Motor neuron (in vitro differentiated cells): ENCODE measurements at regions not wholly inside any gene's neighbourhood (a gene's known extent, or its start where the extent isn't known, plus 50 kb on each side); places are given as distances from the start of the nearest gene placed in this dataset.
A peak's percentile ranks its signal among the peaks of the same experiment; 100 is the strongest.
"Not testable (repeated sequence)": the region's sequence is repeated elsewhere in the genome, so short reads cannot be mapped to it uniquely, and the experiment has no call there.

Experiments used
- ATAC-seq, 8 experiments: fragments of 200-7000 bp; cut with Tn5 transposase; replicated peaks in 6 of 8; 2 replicates each; pipeline ENCODE4 v1.8.0; 2021; ENCODE audit warnings: mild to moderate bottlenecking in 8 of 8, moderate library complexity in 8 of 8
- H3K27ac ChIP-seq, 2 donors: fragments of 250-450 bp; sonication (Bioruptor Pico); 2 replicates each; pipeline ENCODE4 v1.9.0; 2021; ENCODE audit warnings: antibody characterized with exemption in 2 of 2, mild to moderate bottlenecking in 2 of 2, moderate library complexity in 1 of 2
- H3K4me1 ChIP-seq, 2 donors: fragments of 250-450 bp; sonication (Bioruptor Pico); replicated peaks in 1 of 2; 2 replicates each; pipeline ENCODE4 v1.6.1; 2021; ENCODE audit warnings: antibody characterized with exemption in 2 of 2, mild to moderate bottlenecking in 2 of 2, moderate library complexity in 1 of 2
- H3K4me3 ChIP-seq, 5 donors: fragments of 250-450 bp; sonication (Bioruptor Pico); 2 replicates each; pipeline ENCODE4 v1.9.0; 2021; ENCODE audit warnings: antibody characterized with exemption in 5 of 5, mild to moderate bottlenecking in 5 of 5, moderate library complexity in 4 of 5
- WGBS, 10 experiments: fragments of 450-650 bp; shearing (Covaris generic); methylation state at CpG; one replicate each; pipeline ENCODE4 v1.0.0; 2022; 5-methylcytosine and 5-hydroxymethylcytosine counted together
- in situ Hi-C, 9 experiments: fragments of 400-800 bp; cut with MboI; loops; one replicate each; pipeline ENCODE4 v1.15.0; 2021; ENCODE audit warnings: low sequenced_read_pairs in 9 of 9, low pct_unique_long_range_greater_than_20kb in 2 of 9; ENCODE audit not compliant: unreplicated experiment in 9 of 9

DNA sequence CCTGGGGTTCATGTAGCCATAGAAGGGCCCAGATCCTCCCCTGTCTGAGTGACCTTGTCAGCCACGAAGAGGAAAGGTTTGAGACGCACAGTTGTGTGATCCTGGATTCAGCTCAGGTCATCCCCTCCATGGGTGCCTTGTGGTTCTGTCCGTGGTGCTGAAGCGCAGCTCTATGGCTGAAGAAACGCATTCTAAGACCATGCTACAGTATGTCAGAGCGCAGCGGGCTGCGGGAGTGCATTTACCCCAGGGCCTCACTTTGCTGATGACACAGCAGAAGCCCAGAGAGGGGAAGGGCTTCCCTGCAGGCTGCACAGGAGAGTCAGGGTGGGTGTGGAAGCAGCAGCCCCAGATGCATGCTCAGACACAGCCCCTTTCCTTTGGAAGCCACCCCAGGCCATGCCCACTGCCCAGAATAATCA, 68.8 kb upstream of the IQSEC1 start:
- in situ Hi-C loops = no loop called here
- peaks cover 4 to 22% of the 10 kb centered on the region in 2 donors for H3K4me1 ChIP-seq
- no peak overlapping the region for H3K4me3 ChIP-seq
- peak; percentile 45 to 89 (median 58) for ATAC-seq
- no peak overlapping the region for H3K27ac ChIP-seq
- WGBS, 10 experiments = 0 to 15% (median 14%) methylated on average over 5 to 7 of the region's 8 CpGs; no CpG with 5 or more reads in 7 of the 10 experiments

- Histone ChIP-seq H3K4me3 (no peak overlapping the region), H3K27ac (no peak overlapping the region), H3K4me1 (peaks cover 4 to 22% of the 10 kb centered on the region in 2 donors)
- no peak for ATAC-seq
- WGBS, 10 experiments = 17 to 93% (median 33%) methylated on average over 1 to 6 of the region's 7 CpGs; no CpG with 5 or more reads in 1 of the 10 experiments
- in situ Hi-C loops = no loop called here
Observed at GRCh38 chr3:13141183-13141582, 68.0 kb upstream of the IQSEC1 start.

GRCh38 chr3:13140596-13140995, 67.4 kb upstream of the IQSEC1 start:
- in situ Hi-C loops = no loop called here
- no peak for ATAC-seq

GRCh38 chr3:13139471-13140065, 66.3 kb upstream of the IQSEC1 start:
- WGBS, 10 experiments = 20 to 100% (median 71%) methylated on average over 1 to 4 of the region's 4 CpGs; no CpG with 5 or more reads in 3 of the 10 experiments

More at GRCh38 chr3:13140596-13140995, 67.4 kb upstream of the IQSEC1 start:
- H3K27ac ChIP-seq = no peak overlapping the region
- WGBS, 10 experiments = 74 to 100% (median 83%) methylated on average over 1 to 4 of the region's 7 CpGs; no CpG with 5 or more reads in 7 of the 10 experiments
- H3K4me1 ChIP-seq = peaks cover 9 to 25% of the 10 kb centered on the region in 2 donors
- no peak overlapping the region for H3K4me3 ChIP-seq

GRCh38 chr3:13138833-13139145, 65.6 kb upstream of the IQSEC1 start:
- no CpG with 5 or more reads among the region's 1 CpG for WGBS, 10 experiments
- H3K4me1 ChIP-seq = peaks cover 12 to 29% of the 10 kb centered on the region in 2 donors
- no peak overlapping the region for H3K4me3 ChIP-seq
- no peak for ATAC-seq
- H3K27ac ChIP-seq = no peak overlapping the region
- in situ Hi-C loops = no loop called here

More at GRCh38 chr3:13139471-13140065, 66.3 kb upstream of the IQSEC1 start:
- Histone ChIP-seq H3K4me1 (peaks cover 12 to 27% of the 10 kb centered on the region in 2 donors), H3K27ac (no peak overlapping the region), H3K4me3 (no peak overlapping the region)
- in situ Hi-C loops = no loop called here
- no peak for ATAC-seq

GRCh38 chr3:13137941-13138832, 65.0 kb upstream of the IQSEC1 start:
- H3K27ac ChIP-seq = no peak overlapping the region
- 28 to 40% (median 35%) methylated on average over 1 to 9 of the region's 18 CpGs; no CpG with 5 or more reads in 5 of the 10 experiments for WGBS, 10 experiments
- peaks cover 17 to 35% of the 10 kb centered on the region in 2 donors for H3K4me1 ChIP-seq
- in situ Hi-C loops = no loop called here
- ATAC-seq = peak in 7 of 8 experiments; percentile 25 to 76 (median 73)
- H3K4me3 ChIP-seq = no peak overlapping the region

GRCh38 chr3:13136848-13137247, 63.6 kb upstream of the IQSEC1 start:
- peaks cover 17 to 34% of the 10 kb centered on the region in 2 donors for H3K4me1 ChIP-seq
- ATAC-seq, in situ Hi-C loops, H3K4me3 ChIP-seq, H3K27ac ChIP-seq: not testable (repeated sequence)
- WGBS, 10 experiments = 10 to 96% (median 92%) methylated on average over 2 to 6 of the region's 6 CpGs; no CpG with 5 or more reads in 1 of the 10 experiments

DNA sequence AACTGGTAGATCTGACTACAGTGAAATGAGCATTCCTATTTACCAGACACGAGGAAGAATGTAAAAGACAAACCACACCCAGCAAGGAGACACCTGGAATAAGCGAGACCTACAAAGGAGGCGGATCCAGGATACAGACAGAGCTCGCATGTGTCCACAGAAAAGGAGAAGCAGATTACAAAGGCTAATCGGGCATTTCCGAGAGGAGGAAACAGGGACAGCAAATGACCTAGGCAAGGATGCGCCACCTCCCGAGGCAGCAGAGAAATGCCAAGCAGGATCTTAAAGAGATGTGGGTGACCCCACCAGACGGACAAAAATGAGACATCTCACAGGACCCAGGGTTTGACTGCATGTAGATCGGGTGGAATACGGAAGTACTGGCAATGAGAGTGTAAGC, 63.2 kb upstream of the IQSEC1 start:
- in situ Hi-C loops = no loop called here
- Histone ChIP-seq H3K4me3 (no peak overlapping the region), H3K4me1 (peaks cover 17 to 29% of the 10 kb centered on the region in 2 donors), H3K27ac (no peak overlapping the region)
- WGBS, 10 experiments = 0 to 100% (median 81%) methylated on average over 1 to 9 of the region's 11 CpGs
- no peak for ATAC-seq

GRCh38 chr3:13135811-13136321, 62.6 kb upstream of the IQSEC1 start:
- in situ Hi-C loops = no loop called here
- WGBS, 10 experiments = 26 to 100% (median 76%) methylated on average over 2 to 8 of the region's 19 CpGs; no CpG with 5 or more reads in 2 of the 10 experiments
- peaks cover 17 to 29% of the 10 kb centered on the region in 2 donors for H3K4me1 ChIP-seq
- no peak overlapping the region for H3K4me3 ChIP-seq
- no peak overlapping the region for H3K27ac ChIP-seq
- peak in 5 of 8 experiments; percentile 8 to 55 (median 38) for ATAC-seq

GRCh38 chr3:13135251-13135810, 62.1 kb upstream of the IQSEC1 start:
- no peak overlapping the region for H3K27ac ChIP-seq
- 100% methylated on average over 1 to 2 of the region's 9 CpGs; no CpG with 5 or more reads in 8 of the 10 experiments for WGBS, 10 experiments
- in situ Hi-C loops = no loop called here
- peaks cover 17 to 29% of the 10 kb centered on the region in 2 donors for H3K4me1 ChIP-seq
- no peak overlapping the region for H3K4me3 ChIP-seq
- ATAC-seq = peak in 6 of 8 experiments; percentile 7 to 75 (median 34)

DNA sequence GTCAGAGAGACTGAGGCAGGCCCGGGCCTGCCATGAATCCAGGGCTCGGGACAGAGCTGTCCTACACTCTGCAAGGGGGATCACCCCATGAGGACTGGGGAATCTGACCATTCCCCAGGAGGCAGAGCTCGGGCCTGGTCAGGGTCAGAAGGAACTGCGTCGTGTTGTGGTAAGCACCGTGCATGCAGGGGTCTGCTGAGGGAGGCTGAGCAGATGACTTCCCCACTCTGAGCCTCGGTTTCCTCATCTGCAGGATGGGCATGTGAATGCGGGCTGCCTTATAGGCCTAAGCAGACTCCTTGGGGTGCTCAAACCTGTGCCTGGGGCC, 61.6 kb upstream of the IQSEC1 start:
- no peak for ATAC-seq
- no peak overlapping the region for H3K27ac ChIP-seq
- 78 to 83% methylated on average over 2 to 6 of the region's 8 CpGs; no CpG with 5 or more reads in 8 of the 10 experiments for WGBS, 10 experiments
- in situ Hi-C loops = no loop called here
- peaks cover 17 to 29% of the 10 kb centered on the region in 2 donors for H3K4me1 ChIP-seq
- H3K4me3 ChIP-seq = no peak overlapping the region

- 50 to 100% (median 88%) methylated on average over 1 to 6 of the region's 12 CpGs; no CpG with 5 or more reads in 5 of the 10 experiments for WGBS, 10 experiments
- ATAC-seq = no peak
- Histone ChIP-seq H3K4me3 (no peak overlapping the region), H3K4me1 (peaks cover 17 to 27% of the 10 kb centered on the region in 2 donors), H3K27ac (no peak overlapping the region)
- in situ Hi-C loops = no loop called here
Observed at GRCh38 chr3:13134166-13134878, 61.1 kb upstream of the IQSEC1 start.
